GM12874 (cell line): ENCODE measurements at regions not wholly inside any gene's neighbourhood (a gene's known extent, or its start where the extent isn't known, plus 50 kb on each side); places are given as distances from the start of the nearest gene placed in this dataset.

Experiments used
- TF ChIP-seq, protein P1 (sequence below): IDR thresholded peaks from 2 replicates; pipeline ENCODE4 v1.5.1; 2011; ENCODE audit warnings: low read depth, mild to moderate bottlenecking, control low read depth, low read length, moderate library complexity; ENCODE audit not compliant: insufficient read depth

GRCh38 chr15:39512643-39513042 lies 68.2 kb upstream of the THBS1 start:
- TF ChIP-seq, protein P1, sequence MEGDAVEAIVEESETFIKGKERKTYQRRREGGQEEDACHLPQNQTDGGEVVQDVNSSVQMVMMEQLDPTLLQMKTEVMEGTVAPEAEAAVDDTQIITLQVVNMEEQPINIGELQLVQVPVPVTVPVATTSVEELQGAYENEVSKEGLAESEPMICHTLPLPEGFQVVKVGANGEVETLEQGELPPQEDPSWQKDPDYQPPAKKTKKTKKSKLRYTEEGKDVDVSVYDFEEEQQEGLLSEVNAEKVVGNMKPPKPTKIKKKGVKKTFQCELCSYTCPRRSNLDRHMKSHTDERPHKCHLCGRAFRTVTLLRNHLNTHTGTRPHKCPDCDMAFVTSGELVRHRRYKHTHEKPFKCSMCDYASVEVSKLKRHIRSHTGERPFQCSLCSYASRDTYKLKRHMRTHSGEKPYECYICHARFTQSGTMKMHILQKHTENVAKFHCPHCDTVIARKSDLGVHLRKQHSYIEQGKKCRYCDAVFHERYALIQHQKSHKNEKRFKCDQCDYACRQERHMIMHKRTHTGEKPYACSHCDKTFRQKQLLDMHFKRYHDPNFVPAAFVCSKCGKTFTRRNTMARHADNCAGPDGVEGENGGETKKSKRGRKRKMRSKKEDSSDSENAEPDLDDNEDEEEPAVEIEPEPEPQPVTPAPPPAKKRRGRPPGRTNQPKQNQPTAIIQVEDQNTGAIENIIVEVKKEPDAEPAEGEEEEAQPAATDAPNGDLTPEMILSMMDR, result no peak

GRCh38 chr15:39513936-39514335 lies 66.9 kb upstream of the THBS1 start:
- TF ChIP-seq, protein P1, result no peak

DNA sequence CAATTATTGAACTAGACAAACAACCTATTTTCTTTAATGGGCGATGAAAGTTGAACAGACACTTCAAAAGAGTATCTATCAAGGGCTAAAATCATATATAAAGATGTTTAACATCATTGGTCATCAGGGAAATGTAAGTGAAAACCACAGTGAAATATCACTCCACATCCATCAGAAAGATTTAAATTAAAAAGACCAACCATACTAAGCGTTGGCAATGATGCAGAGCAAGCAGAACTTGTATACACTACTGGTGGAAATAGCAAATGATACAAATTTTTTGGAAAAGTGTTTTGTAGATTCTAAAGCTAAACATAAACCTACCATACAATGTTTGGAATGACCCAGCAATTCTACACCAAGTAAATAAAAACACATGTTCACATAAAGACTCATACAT lies 65.9 kb upstream of the THBS1 start:
- TF ChIP-seq, protein P1, result no peak

DNA sequence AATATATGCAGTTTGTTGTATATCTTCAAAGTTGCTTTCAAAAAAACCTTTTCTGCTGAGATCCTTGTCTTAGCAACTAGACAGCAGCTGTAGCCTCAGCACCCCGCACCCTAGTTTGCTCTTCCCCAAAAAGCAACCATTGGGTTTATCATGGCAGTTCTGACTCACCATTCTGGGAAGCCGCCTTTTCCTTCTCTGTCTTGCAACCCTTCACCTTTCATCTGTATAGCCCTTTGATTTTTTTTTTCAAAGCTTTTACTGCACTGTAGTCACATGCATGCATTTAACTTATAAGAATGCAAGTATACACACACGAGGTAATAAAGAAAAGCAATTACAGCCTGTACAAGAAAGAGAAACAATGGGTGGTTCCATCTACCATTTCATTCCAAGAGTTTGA lies 65.1 kb upstream of the THBS1 start:
- TF ChIP-seq, protein P1, result no peak

DNA sequence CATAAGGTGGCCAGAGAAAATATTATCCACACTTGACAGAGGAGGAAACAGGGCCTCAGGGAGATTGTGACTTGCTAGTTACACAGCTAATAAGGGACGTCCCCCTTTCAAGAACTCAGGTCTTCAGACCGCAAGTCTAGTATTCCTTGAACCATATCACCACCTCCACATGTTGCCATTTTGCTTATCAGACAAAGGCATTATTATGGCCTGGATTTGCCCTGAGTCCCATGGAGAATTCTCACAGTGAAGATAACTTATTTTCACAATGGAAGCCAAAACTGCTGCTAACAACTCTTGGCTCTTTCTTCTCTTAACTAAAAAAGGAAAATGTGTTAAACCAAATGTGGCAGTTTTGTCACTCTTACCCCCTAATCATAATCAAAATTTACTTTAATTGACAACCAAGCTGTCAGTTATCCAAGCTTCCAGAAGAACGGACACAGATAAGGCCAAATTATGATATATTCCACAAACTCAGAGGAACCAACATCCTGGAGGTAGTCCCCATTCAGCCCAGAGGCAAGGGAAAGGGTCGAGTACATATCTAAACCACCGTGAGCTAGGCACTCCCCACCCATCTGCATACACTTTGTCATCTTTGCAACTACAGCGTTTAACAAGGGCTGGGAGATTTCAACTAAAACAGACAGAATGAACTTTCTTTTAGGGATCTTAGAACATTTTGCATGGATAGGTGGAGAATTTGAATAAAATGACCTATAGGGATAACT lies 63.6 kb upstream of the THBS1 start:
- TF ChIP-seq, protein P1, result no peak

- TF ChIP-seq, protein P1, result no peak
These were observed 51.4 kb upstream of the THBS1 start for GRCh38 chr15:39529457-39529856.

GRCh38 chr15:39530480-39531342 lies 50.2 kb upstream of the THBS1 start:
- TF ChIP-seq, protein P1, result no peak
